Skin of body (tissue), 1 donor: ENCODE measurements at regions not wholly inside any gene's neighbourhood (a gene's known extent, or its start where the extent isn't known, plus 50 kb on each side); places are given as distances from the start of the nearest gene placed in this dataset.

ENCODE experiments used
- DNase-seq: peaks from one replicate; lab custom pipeline; 2025; lab: John Stamatoyannopoulos, UW

DNA sequence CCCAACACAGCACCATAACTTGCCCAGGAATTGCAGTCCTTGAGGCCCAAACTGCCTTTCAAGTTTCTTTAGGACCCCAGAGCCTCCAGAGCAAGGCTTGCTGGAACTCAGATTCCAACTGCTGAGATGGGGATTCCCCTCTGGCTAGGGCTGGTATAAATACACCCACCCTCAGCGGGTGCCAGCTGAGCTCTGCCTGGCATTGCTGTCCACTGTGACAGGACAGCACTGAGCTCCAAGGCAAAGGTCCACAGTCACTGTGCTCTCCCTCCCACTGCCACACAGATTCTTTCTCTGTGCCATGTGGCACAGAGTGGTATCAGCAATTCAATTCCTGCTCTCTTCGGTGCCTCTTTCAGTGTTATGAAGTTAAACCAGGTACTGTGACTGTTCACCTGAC is 304.2 kb upstream of the LMCD1 start:
- DNase-seq = no peak

DNA sequence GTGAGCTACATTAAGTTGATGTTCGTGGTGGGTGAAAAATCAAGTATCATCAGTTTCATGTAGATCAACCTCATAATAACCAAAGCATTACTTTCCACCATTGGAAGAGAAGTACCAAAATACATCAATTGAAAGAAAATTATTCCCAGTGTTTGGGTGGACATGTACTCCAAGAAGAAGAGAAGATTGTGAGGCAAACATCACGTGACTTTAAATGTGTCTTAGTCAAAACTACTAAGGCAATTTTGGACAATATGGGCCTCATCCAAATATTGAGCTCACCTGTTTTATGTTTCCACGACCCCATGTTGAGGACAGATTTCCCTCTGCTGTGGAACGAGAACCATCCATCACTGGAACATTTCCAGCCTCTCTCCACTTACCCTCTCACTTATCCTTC is 303.0 kb upstream of the LMCD1 start:
- no peak for DNase-seq

DNA sequence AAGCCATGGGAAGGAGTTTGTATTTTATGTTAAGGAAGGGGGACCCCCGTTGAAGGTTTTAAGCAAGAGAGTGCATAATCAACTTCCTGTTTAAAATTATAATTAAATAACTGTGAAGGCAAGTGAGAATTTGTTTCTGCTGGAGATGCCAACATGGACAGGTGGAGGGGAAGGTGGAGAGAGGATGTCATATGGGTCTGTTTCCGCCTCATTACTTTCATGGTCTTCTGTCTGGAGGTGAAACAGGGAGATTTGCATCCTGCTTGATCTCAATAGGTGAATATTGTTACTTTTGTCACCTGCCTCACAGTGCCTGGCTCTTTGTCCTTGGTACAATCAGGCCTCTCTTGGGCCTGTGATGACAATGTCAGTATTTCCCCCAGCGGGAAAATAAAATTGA is 300.6 kb upstream of the LMCD1 start:
- DNase-seq = no peak

DNA sequence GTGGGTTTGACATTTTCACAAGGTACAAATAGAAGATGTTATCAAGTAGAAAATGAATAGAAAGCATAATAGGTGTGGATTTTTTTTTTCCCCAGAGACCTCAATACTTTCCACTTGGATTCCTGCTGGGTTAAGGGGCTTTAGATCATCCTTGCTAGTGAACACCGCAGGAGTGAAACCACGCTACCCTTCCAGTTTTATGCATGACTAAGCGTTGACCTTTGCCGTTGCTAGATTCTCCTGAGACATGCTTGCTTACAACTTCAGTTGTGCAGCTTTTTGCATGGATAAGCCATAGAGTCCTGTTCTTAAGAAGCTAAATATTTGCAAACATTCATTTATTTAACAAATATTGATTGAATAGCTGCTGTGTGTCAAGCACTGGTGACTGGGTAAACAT is 299.7 kb upstream of the LMCD1 start:
- no peak for DNase-seq

DNA sequence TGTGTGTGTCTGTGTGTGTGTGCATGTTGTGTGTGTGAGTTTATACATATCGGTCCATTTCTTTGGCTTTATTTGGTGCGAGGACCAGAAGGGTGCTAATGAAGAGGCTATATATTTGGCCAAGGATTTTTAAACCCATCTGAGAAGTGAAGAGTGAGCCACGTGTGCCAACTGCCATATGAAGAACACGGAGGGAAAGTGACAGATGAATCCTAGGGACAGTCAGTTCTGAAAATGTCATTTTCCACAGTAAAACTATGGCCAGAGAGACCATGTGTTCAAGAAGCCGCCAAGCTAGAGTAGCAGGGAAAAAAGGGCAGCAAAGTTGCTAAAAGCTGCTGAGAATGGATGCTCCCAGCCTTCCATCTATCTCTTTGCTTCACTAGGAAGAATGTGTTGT is 297.3 kb upstream of the LMCD1 start:
- DNase-seq = no peak

DNA sequence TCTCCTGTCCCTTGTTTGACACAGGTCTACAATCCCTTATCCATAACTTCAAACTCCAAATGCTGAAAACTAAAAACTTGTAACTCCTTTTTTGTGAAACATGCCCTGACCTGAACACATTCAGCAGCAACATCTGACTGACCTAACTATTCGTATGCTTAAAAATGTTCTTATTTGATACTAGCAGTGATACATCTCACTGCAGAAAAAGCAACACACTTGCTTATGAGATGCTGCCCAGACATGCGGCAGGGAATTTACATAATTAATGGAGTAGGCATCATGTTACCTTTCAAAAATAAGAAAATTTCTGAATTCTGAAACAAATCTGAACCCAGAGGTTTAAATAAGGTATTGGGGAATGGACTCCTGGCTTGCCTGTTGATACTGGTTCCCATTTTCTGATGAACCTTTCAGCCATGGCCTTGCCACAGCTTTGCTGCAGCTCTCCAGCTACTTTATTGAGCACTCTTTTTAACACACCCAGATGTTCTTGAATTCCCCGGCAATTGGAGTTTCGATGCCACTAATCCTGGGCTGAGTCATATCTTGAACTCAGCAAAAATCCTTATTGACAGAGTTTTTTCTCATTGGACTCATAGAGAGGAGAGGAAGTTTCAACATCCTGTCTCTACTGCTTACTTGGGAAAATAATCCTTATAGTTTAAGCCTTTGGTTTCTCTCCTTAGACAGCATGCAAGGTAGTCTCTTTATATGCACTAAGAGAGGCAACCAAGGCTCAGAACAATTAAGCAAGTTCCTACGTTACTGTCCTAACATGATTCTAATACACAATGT is 296.6 kb upstream of the LMCD1 start:
- DNase-seq = no peak

DNA sequence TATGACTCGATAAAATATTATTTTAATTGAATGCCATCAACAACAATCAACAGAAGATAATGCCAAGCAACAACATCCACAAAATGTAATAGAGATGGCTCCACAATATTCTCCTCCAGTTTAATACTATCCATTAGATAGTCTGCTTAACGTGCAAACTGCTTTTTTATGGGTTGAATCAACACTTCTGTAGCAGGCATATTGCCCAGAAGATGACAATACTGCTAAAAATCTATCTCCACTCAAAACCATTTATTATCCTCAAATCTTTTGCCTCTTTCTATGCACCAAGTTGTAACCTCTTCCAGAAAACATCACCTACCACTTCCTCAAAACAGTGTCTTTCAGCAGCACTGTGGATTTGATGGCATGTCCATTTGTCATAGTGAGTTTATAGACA is 295.7 kb upstream of the LMCD1 start:
- no peak for DNase-seq

DNA sequence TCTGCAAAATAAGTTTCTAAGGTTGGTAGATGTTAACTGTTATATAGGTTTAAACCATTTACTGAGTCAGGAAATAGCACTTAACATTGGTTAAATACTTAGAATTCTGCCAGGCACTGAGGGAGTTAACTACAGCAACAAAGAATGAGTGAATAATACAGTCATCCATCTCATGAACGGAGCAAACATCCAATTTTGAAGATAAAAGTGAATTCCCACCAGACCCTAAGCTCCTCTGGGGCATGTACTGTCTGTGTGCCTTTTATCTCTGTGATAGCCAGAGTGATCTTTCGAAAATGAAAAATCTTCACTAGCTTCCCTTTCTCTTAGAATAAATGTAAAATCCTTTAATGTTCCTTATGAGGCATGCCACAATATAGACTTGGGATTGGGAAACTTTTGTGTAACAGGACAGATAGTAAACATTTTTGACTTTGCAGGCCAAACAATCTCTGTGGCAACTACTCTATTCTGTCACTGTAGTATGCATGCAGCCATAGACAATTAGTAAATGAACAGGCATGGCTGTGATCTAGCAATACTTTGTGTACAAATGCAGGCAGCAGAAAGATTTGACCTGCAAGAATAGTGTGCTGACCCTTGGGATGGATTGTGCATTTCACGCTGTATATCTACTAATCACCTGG is 294.5 kb upstream of the LMCD1 start:
- DNase-seq = peak; percentile 15

DNA sequence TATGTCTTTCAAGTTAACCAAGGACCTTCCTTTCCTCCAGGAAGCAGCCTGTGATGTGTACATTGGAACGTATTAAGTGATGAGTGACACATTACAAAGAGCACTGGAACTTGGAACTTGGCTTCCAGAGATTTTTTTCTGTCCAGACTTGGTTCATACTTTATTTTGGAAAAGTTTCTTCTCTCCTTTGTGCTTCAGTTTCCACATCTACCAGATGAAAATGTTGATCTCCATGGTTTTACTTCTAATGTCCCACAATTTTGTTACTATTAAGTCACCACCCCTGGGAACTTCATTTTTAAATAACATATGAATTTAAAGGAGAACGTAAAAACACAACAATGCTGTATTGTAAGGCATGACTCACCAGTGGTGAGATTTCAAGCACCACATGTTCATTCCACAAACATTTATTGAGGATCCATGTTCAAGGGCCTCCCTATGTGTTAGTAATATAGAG is 290.7 kb upstream of the LMCD1 start:
- DNase-seq = peak; percentile 61

DNA sequence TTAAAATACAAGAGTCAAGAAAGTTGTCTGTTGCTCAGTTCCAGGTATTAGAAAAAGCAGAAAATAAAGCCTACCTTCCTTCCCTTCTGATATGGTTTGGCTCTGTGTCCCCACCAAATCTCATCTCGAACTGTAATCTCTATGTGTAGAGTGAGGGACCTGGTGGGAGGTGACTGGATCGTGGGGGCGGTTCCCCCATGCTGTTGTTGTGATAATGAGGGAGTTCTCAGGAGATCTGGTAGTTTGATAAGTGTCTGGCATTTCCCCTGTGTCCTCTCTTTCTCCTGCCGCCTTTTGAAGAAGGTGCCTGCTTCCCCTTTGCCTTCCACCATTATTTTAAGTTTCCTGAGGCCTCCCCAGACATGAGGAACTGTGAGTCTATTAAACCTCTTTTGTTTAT is 288.8 kb upstream of the LMCD1 start:
- DNase-seq = no peak

DNA sequence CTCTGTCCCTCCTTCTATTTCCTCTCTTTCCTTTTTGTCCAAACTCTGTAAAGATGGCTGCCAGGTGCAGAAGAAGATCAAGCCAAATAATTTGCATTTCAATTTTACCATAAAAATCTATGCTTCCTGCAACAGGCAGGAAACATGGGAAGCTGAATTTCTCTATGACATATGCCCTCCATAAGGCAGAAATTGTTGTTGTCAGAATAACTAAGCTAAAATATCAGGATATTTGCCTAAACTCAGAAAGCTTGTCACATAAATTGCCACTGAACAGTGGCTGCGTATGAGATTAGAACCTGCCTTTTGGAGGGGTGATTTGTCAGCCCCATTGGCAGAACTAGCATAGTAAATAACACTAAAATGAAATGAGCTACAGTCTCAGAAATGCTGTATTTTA is 288.3 kb upstream of the LMCD1 start:
- peak; percentile 11 for DNase-seq

DNA sequence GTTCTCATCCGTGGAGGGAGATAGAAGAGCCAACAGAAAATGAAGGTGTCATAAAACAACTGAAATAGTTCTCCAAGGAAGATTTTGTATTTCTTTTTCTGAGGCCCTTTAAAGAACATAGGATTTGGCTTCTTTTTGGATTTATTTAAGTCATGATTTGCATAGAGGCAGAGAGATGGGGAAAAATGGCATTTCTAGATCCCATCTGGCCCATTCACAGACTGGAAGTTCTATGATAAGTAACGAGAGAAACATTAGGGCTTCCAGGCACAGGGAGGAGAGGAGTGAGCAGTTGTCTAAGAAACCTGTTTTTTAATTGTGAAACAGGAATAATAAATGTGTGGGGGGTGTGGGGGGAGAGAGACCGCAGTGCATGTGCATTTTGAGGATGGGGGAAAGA is 285.8 kb upstream of the LMCD1 start:
- no peak for DNase-seq

DNA sequence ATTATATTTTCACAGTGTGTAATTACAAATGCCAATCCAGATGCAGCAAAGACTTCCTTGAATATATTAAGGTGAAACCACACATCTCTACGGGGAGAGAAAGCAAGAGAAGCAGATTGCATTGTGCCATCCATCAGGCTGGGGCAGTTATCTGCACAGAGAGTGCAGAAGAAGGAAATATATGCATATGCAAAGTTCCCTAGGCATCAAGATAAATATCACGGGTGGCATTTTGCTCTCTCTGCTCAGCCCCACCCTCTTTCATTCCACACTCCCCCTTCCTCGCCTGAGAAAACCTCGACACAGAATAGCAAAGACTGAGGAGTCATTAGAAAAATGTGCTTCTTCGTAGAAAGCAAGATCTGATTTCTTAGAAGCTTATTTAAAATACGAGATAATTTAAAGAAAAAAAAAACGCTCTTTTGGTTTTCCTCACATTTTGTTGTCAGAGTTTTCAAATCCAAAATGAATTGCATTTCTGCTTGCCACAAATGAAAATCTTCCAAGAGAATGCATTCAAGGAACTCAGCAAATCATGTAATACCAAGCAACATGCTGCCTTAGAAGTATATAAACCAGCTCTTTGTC is 283.2 kb upstream of the LMCD1 start:
- DNase-seq = no peak

DNA sequence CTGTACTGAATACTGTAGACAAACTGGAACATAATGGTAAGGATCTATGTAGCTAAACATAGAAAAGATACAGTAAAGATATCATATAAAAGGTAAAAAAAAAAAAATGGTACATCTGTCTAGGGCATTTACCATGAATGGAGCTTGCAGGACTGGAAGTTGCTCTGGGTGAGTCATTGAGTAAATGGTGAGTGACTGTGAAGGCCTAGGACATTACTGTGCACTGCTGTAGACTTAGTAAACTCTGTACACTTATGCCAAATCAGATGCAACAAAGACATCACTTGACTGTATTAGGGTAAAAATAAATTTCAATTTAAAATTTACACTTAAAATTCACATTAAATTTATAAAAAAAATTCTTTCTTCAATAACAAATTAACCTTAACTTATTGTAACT is 281.3 kb upstream of the LMCD1 start:
- no peak for DNase-seq

DNA sequence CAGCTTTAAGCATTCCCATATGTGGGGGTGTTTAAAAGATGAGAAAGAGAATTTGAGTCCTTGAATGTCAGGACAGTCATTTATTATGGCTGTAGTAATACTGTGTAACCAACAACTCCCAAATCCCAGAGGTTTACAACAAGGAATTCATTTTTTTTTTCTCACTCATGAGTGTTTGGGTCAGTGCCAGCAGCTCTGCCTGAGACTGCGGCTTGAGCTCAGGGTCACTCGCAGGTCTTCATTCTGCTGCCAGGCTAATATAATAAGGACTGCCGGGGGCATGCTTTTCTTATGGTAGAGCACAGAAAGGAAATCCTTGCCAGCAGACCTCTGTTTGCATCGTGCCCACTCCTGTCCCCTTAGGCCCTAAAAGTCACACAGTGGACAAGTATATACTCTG is 277.9 kb upstream of the LMCD1 start:
- peak; percentile 4 for DNase-seq

DNA sequence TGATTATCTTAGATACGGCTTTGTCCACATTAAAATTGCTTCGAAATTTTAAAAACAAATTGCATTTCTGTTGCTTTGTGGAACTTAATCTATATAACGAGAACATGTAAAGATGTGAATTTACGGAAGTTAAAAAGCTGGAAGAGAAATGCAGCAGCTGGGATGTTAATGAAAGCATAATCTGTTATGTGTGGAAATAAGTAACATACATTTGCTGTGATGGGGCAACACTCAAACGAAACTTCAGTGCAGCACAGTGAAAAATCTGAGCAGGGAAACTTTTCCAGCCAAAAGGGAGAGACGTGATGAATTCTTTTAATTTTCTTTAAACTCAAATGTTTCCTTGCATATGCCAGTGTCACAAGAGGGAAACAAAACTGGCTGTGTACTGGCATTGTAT is 276.7 kb upstream of the LMCD1 start:
- no peak for DNase-seq

DNA sequence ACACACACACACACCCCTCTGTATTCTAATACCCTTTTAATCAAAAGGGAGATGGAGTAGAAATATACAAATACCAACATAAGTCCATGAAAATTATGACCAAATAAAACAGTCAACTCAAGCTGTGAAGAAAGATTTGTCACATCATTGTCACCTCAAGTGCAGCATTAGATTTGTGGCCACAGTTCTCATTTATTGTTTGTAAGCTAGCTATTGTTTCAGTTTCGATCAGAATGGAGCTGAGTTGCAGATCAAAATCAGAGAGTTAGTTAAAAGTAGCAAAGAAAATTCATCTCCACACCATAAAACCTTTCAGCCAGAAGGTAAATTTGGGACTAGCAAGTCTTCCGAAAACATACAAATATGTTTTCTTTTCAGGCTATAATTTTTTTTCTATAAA is 267.7 kb upstream of the LMCD1 start:
- DNase-seq = no peak

DNA sequence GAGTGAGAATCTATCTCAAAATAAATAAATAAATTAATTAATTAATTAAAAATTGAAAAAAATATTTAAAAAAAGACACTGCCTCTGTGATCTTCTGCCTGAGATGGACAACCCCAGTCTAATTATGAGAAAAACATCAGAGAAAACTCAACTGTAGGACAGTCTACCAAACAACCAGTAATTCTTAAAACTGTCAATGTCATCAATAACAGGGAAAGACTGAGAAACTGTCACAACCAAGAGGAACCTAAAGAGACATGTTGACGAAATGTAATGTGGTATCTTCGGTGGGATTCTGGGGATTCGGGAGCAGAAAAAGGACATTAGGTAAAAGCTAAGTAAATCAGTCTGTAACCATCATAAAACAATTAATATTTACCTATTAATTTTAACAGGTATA is 265.4 kb upstream of the LMCD1 start:
- DNase-seq = no peak

DNA sequence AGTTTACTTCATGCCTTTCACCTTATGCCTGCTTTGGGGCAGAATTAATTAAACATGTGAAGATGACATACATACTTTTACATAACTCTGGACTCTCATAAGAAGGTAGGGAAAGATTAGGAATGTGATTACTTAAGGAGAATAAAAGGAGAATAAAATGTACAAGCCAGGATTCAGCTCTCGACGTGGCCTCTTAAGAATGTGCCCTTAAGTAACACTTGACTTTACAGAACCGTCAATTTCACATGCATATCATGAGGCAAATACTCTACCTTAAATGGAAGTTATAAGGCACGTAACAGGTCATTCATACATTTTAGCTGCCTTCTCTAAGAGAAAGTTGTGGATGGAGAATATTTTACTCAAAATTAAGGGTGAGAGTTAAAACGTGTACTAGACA is 263.7 kb upstream of the LMCD1 start:
- no peak for DNase-seq

DNA sequence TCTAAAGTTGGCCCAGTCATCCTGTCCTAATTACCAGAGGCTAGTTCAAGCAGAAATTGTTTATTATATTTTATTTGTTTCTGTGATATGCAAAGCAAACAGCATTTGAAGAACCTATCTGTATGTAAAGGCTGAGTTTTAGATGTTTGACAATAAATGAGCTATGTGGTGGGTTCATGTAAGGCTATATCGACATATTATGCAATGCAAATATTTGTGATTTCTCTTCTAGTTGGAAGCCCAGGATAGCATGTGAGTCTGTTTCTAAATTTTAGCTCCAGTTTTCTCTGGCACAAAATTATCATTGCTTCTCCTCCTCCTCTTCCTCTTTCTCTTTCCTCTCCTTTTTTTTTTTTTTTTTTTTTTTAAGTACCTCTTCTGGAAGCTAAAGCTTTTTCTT is 263.2 kb upstream of the LMCD1 start:
- DNase-seq = no peak

DNA sequence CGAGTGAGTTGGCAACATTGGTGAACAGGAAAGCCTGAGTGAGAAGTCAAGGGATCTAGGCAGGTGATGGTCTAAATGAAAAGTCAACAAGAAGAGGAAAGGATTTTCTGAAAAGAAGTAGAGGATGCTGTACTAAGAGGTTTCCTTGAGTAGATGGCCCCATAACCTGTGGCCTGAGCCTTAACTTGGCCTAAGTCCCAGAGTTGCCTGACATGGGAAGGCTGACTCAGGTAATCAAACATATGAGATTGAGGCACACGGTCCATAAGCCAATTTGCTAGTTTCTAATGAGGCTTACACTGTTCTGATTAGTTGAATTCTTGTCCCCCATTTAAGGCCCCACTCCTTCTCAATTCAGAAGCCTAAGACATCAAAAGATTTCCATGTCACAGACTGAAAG is 262.5 kb upstream of the LMCD1 start:
- no peak for DNase-seq

DNA sequence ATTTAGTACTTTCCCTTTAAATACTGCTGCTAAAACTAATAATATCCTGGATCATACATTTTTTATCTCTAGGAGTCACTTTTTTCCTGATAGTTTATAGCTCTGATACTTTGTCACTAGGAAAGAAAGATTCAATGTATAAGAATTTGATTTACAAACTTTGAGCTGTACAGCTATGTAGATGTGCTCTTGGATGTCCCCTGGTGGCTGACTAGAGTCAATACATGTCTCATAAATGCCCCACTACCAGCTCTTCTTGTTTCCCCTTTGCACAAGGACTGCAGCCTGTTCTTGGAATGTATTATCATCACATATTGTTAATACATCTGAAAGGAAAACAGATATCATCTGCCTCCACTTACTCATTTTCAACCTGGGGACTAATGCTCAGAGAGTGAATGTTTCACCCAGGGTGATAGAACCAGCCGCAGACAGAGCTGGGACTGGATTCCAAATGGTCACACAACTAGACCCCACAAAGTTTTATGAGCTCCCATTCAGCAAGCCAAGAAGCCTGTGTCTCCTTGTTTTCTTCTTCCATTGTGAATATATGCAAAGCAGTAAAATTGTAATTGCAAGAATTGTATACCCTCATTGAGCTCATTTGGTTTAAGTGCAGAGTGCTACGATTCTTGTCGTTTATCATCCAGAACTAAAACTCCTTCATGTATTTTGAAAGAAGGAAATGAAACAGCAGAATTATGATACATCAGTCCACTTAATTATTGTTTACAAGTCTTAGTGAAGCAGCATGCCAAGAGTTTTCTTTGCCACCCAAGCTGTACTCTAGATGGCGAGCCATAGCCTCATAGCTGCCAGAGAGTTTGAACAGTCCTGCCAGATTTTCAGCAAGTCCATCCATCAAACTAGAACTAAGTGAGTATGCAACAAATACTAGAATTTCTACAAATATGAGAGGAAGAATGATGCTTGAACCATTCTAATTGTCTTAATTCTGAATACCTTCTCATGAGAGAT is 261.6 kb upstream of the LMCD1 start:
- DNase-seq = peak; percentile 29
